ENCODE measurements at regions not wholly inside any gene's neighbourhood (a gene's known extent, or its start where the extent isn't known, plus 50 kb on each side); places are given as distances from the start of the nearest gene placed in this dataset.
A peak's percentile ranks its signal among the peaks of the same experiment; 100 is the strongest.

DNA sequence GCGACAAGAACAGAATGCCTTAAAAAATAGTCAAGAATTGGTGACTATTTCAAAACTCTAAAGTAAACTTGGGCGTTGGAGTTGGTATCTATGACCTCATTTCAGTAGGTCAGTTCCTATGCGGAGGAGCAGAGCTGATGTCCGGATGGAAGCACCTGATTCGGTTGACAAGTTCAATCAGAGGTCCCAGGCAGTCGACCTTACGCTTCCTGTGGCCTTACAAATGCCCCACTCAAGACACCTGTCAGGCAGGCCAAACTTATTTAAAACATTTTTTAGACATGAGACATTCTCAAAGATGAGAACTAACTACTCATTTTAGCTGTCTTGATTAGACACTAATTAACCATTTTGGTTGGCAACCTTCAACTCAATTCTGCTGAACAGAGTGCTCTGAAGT is 137.7 kb upstream of the ADAMTS3 start (continued):
- TF ChIP-seq CTCF (IDR thresholded peaks at IDR 0.05 in 2 of 3, conservative IDR thresholded peaks at IDR 0.05 in 1 of 3; ENCODE audit: insufficient read depth in 2 of 3, low read depth in 1 of 3, low read length in 3 of 3) (no peak), MEIS2 (IDR thresholded peaks at IDR 0.05; ENCODE audit: partially characterized antibody) (peak; percentile 23), CBX3 (IDR thresholded peaks at IDR 0.05; ENCODE audit: borderline replicate concordance in 1 of 2, low read length in 2 of 2) (0 out of 3 replicates have a peak, but pooled peaks of 1 of the 2 experiments have one; percentile 66), HNRNPUL1 (IDR thresholded peaks at IDR 0.05; ENCODE audit: low read length) (no peak), MTA1 (IDR thresholded peaks at IDR 0.05; ENCODE audit: borderline replicate concordance) (no peak), EP300 (IDR thresholded peaks at IDR 0.05; ENCODE audit: low read length) (peak; percentile 77; the same call in 1 of the 2 replicates), TCF7L2 (IDR thresholded peaks at IDR 0.05; ENCODE audit: low read depth, low read length) (no peak), ATF7 (IDR thresholded peaks at IDR 0.05) (peak; percentile 75), ZFP36 (IDR thresholded peaks at IDR 0.05; ENCODE audit: low read depth, low read length, partially characterized antibody) (no peak), CXXC5 (CRISPR knock-in tag; IDR thresholded peaks at IDR 0.05) (0 out of 2 replicates have a peak, but pooled peaks have one; percentile 16), DPF2 (IDR thresholded peaks at IDR 0.05) (peak; percentile 69), TRIM24 (IDR thresholded peaks at IDR 0.05) (peak; percentile 51 to 70; a peak in 3 of 4 replicates), CBFA2T2 (conservative IDR thresholded peaks at IDR 0.05) (peak; percentile 74), STAT5A (IDR thresholded peaks at IDR 0.05; ENCODE audit: borderline replicate concordance, low read length) (peak; percentile 51), ZNF592 (IDR thresholded peaks at IDR 0.05) (no peak), ATF3 (IDR thresholded peaks at IDR 0.05) (peak; percentile 57), ATF3 (CRISPR knock-in tag; conservative IDR thresholded peaks at IDR 0.05) (no peak), TAL1 (IDR thresholded peaks at IDR 0.05) (peak; percentile 61; the same call in 1 of the 2 replicates)
